ENCODE measurements at regions not wholly inside any gene's neighbourhood (a gene's known extent, or its start where the extent isn't known, plus 50 kb on each side); places are given as distances from the start of the nearest gene placed in this dataset.

DNA sequence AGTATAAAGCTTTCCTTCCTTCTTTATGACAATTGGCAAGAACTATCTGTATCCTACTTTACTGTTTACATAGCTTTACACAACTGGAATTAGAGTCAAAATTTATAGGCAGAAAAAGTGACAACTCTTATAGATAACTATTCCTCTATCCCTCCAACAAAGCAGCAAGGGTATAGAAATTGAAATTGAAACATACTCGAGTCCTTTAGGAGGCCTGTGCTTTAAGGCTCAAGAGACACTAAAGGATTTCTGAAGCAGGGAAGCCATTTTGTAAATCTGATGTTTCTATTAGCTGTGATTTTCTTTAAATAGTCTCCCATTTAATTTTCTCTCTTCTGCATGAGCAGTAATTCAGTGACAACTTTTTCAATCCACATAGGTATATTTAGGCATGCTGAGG is 567.6 kb upstream of the MAN1A1 start:
- TF ChIP-seq, protein P1, sequence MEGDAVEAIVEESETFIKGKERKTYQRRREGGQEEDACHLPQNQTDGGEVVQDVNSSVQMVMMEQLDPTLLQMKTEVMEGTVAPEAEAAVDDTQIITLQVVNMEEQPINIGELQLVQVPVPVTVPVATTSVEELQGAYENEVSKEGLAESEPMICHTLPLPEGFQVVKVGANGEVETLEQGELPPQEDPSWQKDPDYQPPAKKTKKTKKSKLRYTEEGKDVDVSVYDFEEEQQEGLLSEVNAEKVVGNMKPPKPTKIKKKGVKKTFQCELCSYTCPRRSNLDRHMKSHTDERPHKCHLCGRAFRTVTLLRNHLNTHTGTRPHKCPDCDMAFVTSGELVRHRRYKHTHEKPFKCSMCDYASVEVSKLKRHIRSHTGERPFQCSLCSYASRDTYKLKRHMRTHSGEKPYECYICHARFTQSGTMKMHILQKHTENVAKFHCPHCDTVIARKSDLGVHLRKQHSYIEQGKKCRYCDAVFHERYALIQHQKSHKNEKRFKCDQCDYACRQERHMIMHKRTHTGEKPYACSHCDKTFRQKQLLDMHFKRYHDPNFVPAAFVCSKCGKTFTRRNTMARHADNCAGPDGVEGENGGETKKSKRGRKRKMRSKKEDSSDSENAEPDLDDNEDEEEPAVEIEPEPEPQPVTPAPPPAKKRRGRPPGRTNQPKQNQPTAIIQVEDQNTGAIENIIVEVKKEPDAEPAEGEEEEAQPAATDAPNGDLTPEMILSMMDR (IDR thresholded peaks at IDR 0.05; ENCODE audit: low read depth, low read length): no peak
- DNase-seq (ENCODE audit: low read depth, low spot score): no peak
- in situ Hi-C loops (cut with HindIII; ENCODE audit: low sequenced_read_pairs): no loop called here
- H3K4me3 ChIP-seq (ENCODE audit: low read depth, low read length): no peak overlapping the region

DNA sequence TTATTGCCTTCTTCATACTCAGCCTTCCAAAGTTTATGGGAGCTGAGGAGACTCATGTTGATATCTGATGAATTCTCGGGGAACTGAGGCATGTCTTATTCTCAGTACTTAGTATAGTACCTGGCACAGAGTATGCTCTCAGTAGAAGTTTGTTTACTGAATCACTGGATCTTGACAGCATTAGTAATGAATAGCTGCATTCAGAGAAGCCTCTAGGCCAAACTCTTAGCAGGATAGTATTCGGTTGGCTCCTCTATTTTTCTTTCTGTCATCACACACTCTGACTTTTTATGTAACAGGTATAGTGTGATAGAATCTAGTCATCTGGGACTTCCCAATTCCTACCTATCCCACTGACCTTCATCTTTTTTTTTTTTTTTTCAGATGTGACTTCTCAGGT is 566.4 kb upstream of the MAN1A1 start:
- no peak overlapping the region for H3K4me3 ChIP-seq (ENCODE audit: low read depth, low read length)
- TF ChIP-seq, protein P1 (IDR thresholded peaks at IDR 0.05; ENCODE audit: low read depth, low read length): no peak
- in situ Hi-C loops (cut with HindIII; ENCODE audit: low sequenced_read_pairs): no loop called here
- DNase-seq (ENCODE audit: low read depth, low spot score): no peak

- TF ChIP-seq, protein P1 (IDR thresholded peaks at IDR 0.05; ENCODE audit: low read depth, low read length): no peak
- in situ Hi-C loops (cut with HindIII; ENCODE audit: low sequenced_read_pairs): no loop called here
Observed at GRCh38 chr6:119908157-119908556, 558.6 kb upstream of the MAN1A1 start.

DNA sequence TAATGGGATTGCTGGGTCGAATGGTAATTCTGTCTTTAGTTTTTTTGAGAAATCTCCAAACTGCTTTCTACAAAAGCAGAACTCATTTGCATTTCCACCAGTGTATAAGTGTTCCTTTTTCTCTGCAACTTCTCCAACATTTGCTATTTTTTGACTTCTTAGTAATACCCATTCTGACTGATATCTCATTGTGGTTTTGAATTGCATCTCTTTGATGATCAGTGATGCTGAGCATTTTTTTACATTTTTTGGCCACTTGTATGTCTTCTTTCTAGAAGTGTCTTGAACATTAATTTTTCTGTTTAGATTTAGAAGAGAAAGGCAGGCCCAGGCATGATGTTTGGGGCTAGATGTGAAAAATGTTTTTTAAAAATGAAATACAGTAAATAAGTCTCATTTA is 553.1 kb upstream of the MAN1A1 start:
- in situ Hi-C loops (cut with HindIII; ENCODE audit: low sequenced_read_pairs): no loop called here
- TF ChIP-seq, protein P1 (IDR thresholded peaks at IDR 0.05; ENCODE audit: low read depth, low read length): no peak
- H3K4me3 ChIP-seq (ENCODE audit: low read depth, low read length): no peak overlapping the region
- no peak for DNase-seq (ENCODE audit: low read depth, low spot score)

More at GRCh38 chr6:119908157-119908556, 558.6 kb upstream of the MAN1A1 start:
- DNase-seq (ENCODE audit: low read depth, low spot score): no peak
- H3K4me3 ChIP-seq (ENCODE audit: low read depth, low read length): no peak overlapping the region

DNA sequence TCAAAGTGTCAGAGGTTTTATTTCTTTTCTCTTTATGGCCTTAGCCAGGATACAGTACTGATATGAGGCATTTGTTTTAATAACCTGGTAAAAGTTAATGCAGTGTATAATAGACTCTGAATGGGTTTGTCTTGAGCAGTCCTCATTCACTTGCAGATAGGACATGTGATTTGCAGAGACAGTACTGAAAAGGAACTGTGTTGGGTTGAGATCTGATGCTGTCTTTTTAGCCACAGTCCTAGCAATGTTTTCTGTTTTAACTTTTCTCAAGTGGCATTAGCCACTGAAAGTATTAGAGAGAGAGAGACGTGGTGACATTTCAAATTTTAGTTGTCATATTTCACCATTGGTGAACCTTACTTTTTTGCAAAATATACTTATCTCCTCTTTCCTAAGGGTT is 547.2 kb upstream of the MAN1A1 start:
- in situ Hi-C loops (cut with HindIII; ENCODE audit: low sequenced_read_pairs): no loop called here

GRCh38 chr6:119895626-119896025 is 546.1 kb upstream of the MAN1A1 start:
- H3K4me3 ChIP-seq (ENCODE audit: low read depth, low read length): no peak overlapping the region
- TF ChIP-seq, protein P1 (IDR thresholded peaks at IDR 0.05; ENCODE audit: low read depth, low read length): no peak
- DNase-seq (ENCODE audit: low read depth, low spot score): no peak
- in situ Hi-C loops (cut with HindIII; ENCODE audit: low sequenced_read_pairs): no loop called here

More for the DNA sequence above, 547.2 kb upstream of the MAN1A1 start:
- TF ChIP-seq, protein P1 (IDR thresholded peaks at IDR 0.05; ENCODE audit: low read depth, low read length): no peak
- H3K4me3 ChIP-seq (ENCODE audit: low read depth, low read length): no peak overlapping the region
- DNase-seq (ENCODE audit: low read depth, low spot score): no peak

GRCh38 chr6:119894811-119895210 is 545.2 kb upstream of the MAN1A1 start:
- DNase-seq (ENCODE audit: low read depth, low spot score): no peak
- TF ChIP-seq, protein P1 (IDR thresholded peaks at IDR 0.05; ENCODE audit: low read depth, low read length): no peak
- H3K4me3 ChIP-seq (ENCODE audit: low read depth, low read length): no peak overlapping the region
- in situ Hi-C loops (cut with HindIII; ENCODE audit: low sequenced_read_pairs): no loop called here

Measured in astrocyte of the spinal cord (primary cell).